HepG2 (cell line): ENCODE measurements at regions not wholly inside any gene's neighbourhood (a gene's known extent, or its start where the extent isn't known, plus 50 kb on each side); places are given as distances from the start of the nearest gene placed in this dataset.

Source experiments
- ETV6 ChIP-seq: sonication (generic); formaldehyde crosslinking; conservative IDR thresholded peaks from 2 replicates; pipeline ENCODE4 v1.4.0; 2020; ENCODE audit warnings: missing genetic modification reagents
- HNRNPH1 ChIP-seq: fragments of 200-400 bp; formaldehyde crosslinking; optimal IDR thresholded peaks from 2 replicates; pipeline ENCODE3; 2017; ENCODE audit warnings: mild to moderate bottlenecking, low read depth, low read length
- HOXA7 ChIP-seq: sonication (generic); formaldehyde crosslinking; IDR thresholded peaks from 2 replicates; pipeline ENCODE4 v1.8.1; 2022; ENCODE audit warnings: mild to moderate bottlenecking, missing genetic modification reagents, moderate library complexity
- IRF2 ChIP-seq: IDR thresholded peaks from 2 replicates; pipeline ENCODE4 v1.6.1; 2018; ENCODE audit warnings: missing genetic modification reagents, missing compliant biosample characterization
- NFIB ChIP-seq: sonication (generic); formaldehyde crosslinking; IDR thresholded peaks from 2 replicates; pipeline ENCODE4 v1.9.0; 2021; ENCODE audit warnings: missing genetic modification reagents, mild to moderate bottlenecking, borderline replicate concordance
- NR2F1 ChIP-seq, 2 experiments: fragments of 450-650 bp in 1 of 2; formaldehyde crosslinking in 1 of 2; IDR thresholded peaks; 2 replicates each; pipeline versions ENCODE4 v1.5.0 to v1.6.1; 2016 to 2020; ENCODE audit warnings: mild to moderate bottlenecking in 1 of 2, missing compliant biosample characterization in 1 of 2, missing genetic modification reagents in 1 of 2, moderate library complexity in 1 of 2
- POLR2A ChIP-seq, 2 experiments: IDR thresholded peaks; 2 replicates each; pipeline ENCODE4 v1.6.1; 2011; ENCODE audit warnings: low read depth in 2 of 2, low read length in 2 of 2, mild to moderate bottlenecking in 1 of 2, moderate library complexity in 1 of 2; ENCODE audit not compliant: insufficient read depth in 1 of 2
- TARDBP ChIP-seq: sonication (generic); formaldehyde crosslinking; IDR thresholded peaks from 2 replicates; pipeline ENCODE4 v1.8.0; 2022; ENCODE audit warnings: mild to moderate bottlenecking, missing genetic modification reagents
- ZFP82 ChIP-seq: sonication (generic); formaldehyde crosslinking; IDR thresholded peaks from 2 replicates; pipeline ENCODE4 v1.5.1; 2020; ENCODE audit warnings: mild to moderate bottlenecking, missing genetic modification reagents, borderline replicate concordance
- ZKSCAN1 ChIP-seq: fragments of 150-350 bp; IDR thresholded peaks from 2 replicates; pipeline ENCODE4 v1.6.1; 2014; ENCODE audit warnings: low read length
- ZSCAN12 ChIP-seq: sonication (generic); formaldehyde crosslinking; IDR thresholded peaks from 2 replicates; pipeline ENCODE4 v1.9.0; 2021; ENCODE audit warnings: mild to moderate bottlenecking, missing genetic modification reagents

DNA sequence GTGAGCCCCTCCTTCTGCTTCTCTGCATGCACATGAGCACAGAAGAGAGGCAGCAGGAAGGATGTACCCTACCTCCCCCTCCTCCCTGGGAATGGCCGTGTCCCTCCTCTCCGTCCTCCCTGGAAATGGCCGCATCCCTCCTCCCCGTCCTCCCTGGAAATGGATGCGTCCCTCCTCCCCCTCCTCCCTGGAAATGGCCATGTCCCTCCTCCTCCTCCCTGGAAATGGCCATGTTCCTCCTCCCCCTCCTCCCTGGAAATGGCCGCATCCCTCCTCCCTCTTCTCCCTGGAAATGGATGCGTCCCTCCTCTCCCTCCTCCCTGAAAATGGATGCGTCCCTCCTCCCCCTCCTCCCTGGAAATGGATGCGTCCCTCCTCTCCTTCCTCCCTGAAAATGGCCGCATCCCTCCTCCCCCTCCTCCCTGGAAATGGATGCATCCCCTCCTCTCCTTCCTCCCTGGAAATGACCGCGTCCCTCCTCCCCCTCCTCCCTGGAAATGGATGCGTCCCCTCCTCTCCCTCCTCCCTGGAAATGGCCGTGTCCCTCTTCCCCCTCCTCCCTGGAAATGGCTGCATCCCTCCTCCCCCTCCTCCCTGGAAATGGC lies 428.6 kb downstream of the AACS start:
- no peak for TF ChIP-seq IRF2 (CRISPR knock-in tag)
- no peak for TF ChIP-seq HOXA7 (CRISPR knock-in tag)
- TF ChIP-seq POLR2A (IDR thresholded peaks at IDR 0.05; ENCODE audit: insufficient read depth in 1 of 2, low read depth in 2 of 2, low read length in 2 of 2) = no peak
- no peak for TF ChIP-seq NR2F1 (CRISPR knock-in tag; IDR thresholded peaks at IDR 0.05)
- no peak for TF ChIP-seq ZFP82 (CRISPR knock-in tag)
- no peak for TF ChIP-seq HNRNPH1
- TF ChIP-seq ZSCAN12 = no peak
- no peak for TF ChIP-seq ETV6 (CRISPR knock-in tag)
- TF ChIP-seq ZKSCAN1 = no peak
- no peak for TF ChIP-seq TARDBP
- no peak for TF ChIP-seq NFIB (CRISPR knock-in tag)
